ENCODE measurements at regions not wholly inside any gene's neighbourhood (a gene's known extent, or its start where the extent isn't known, plus 50 kb on each side); places are given as distances from the start of the nearest gene placed in this dataset.

DNA sequence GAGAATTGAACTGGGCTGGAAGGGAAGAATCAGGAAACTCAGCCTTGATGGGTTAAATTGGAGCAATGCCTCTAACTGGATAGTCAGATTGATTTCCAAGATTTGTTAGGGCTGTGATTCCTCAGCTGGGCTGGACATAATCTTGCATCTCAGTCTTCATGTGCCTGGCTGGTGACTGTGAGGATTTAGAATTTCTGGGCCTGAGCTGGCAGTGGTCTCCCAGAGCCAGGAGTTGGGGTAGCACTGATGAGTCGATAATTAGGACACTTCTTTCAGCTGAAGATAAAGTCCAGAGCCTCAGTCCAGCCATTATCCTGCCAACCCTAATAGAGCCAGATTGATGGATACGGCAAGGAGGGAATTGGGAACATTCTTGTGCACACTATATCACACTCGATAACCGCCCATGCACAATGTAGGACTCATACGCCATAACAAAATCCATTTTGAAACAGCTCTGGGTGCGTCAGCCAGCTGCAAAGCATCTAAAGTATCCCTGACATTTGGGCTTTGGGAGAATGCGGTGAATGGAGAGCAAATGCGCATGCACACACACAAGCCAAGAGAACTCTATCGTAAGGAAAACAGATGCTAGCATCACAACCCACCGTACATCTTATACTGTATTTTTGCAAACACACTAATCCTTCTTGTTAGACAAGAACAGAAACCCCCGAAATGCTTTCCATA is 405.1 kb upstream of the KLF4 start:
- H3K4me3 Mint-ChIP-seq = no peak overlapping the region
- peaks cover 4 to 21% (median 13%) of the 10 kb centered on the region in 3 donors for H3K9me3 Mint-ChIP-seq
- ATAC-seq (replicated peaks in 1 of 4) (no peak), DNase-seq (no peak)
- no peaks in the 10 kb centered on the region for H3K36me3 Mint-ChIP-seq
- no peaks in the 10 kb centered on the region for H3K9me3 ChIP-seq
- H3K4me3 ChIP-seq (ENCODE audit: control insufficient read depth in 1 of 2, extremely low read depth in 1 of 2, low read length in 1 of 2) = no peak overlapping the region
- POLR2A ChIA-PET = no interaction called here
- H3K27ac Mint-ChIP-seq = no peak overlapping the region
- 91% methylated on average over 8 of the region's 11 CpGs for WGBS (ENCODE audit: insufficient coverage)
- no peaks in the 10 kb centered on the region for H3K27me3 ChIP-seq (replicated peaks in 1 of 2; ENCODE audit: control insufficient read depth in 2 of 2, extremely low read depth in 1 of 2, insufficient read depth in 2 of 2, low read length in 1 of 2)
- H3K36me3 ChIP-seq (ENCODE audit: control insufficient read depth in 2 of 2, extremely low read depth in 1 of 2, insufficient read depth in 1 of 2, low read length in 1 of 2) = no peaks in the 10 kb centered on the region
- no peaks in the 10 kb centered on the region for H3K4me1 ChIP-seq (ENCODE audit: control insufficient read depth in 1 of 2, extremely low read depth in 1 of 2, insufficient read depth in 2 of 2, low read length in 2 of 2)
- H3K27ac ChIP-seq (ENCODE audit: low read length) = no peak overlapping the region
- CTCF ChIA-PET = no interaction called here
- no peaks in the 10 kb centered on the region for H3K4me1 Mint-ChIP-seq
- H3K27me3 Mint-ChIP-seq = peaks cover 0 to under 1% of the 10 kb centered on the region in 2 donors

DNA sequence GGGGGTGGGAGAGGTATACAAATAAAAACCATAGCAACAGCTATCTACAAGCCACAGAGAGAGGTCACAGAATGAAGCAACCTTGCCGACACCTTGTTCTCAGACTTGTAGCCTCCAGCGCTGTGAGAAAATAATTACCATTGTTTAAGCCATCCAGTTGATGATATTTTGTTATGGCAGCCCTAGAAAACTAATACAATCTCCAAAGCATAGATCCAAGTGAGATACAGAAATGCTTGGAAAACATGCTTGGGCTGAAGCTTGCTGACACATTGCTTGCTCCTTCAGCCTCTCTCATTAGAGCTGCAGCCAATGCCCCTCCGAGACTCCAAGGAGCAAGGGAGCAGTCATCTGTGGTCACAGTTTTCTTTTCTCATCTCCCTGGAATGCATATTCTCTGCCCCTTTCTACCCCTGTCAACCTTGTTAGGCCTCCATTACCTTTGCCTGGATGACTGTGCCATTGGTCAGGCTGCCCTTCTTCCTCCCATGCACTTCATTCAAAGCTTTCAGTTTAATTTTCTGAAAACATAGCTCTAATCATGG is 401.4 kb upstream of the KLF4 start:
- no peak for DNase-seq
- Mint-ChIP-seq H3K36me3 (no peaks in the 10 kb centered on the region), H3K27ac (no peak overlapping the region), H3K9me3 (peaks cover 4 to 20% (median 13%) of the 10 kb centered on the region in 3 donors), H3K27me3 (no peaks in the 10 kb centered on the region), H3K4me1 (no peaks in the 10 kb centered on the region), H3K4me3 (no peak overlapping the region)
- Histone ChIP-seq H3K27me3 (replicated peaks in 1 of 2; ENCODE audit: control insufficient read depth in 2 of 2, extremely low read depth in 1 of 2, insufficient read depth in 2 of 2, low read length in 1 of 2) (no peaks in the 10 kb centered on the region), H3K36me3 (ENCODE audit: control insufficient read depth in 2 of 2, extremely low read depth in 1 of 2, insufficient read depth in 1 of 2, low read length in 1 of 2) (no peaks in the 10 kb centered on the region), H3K4me3 (ENCODE audit: control insufficient read depth in 1 of 2, extremely low read depth in 1 of 2, low read length in 1 of 2) (no peak overlapping the region), H3K9me3 (no peaks in the 10 kb centered on the region), H3K27ac (ENCODE audit: low read length) (no peak overlapping the region), H3K4me1 (ENCODE audit: control insufficient read depth in 1 of 2, extremely low read depth in 1 of 2, insufficient read depth in 2 of 2, low read length in 2 of 2) (no peaks in the 10 kb centered on the region)
- ChIA-PET CTCF (interaction anchor here in 1 of 2 donors (0.7 kb wide), 1 partner anchor 62 kb away, joined by 3 read pairs; no protein-coding TSS in a partner anchor), POLR2A (no interaction called here)
- ATAC-seq (replicated peaks in 1 of 4) = no peak
- WGBS (ENCODE audit: insufficient coverage) = 100% methylated on average over 2 of the region's 3 CpGs

DNA sequence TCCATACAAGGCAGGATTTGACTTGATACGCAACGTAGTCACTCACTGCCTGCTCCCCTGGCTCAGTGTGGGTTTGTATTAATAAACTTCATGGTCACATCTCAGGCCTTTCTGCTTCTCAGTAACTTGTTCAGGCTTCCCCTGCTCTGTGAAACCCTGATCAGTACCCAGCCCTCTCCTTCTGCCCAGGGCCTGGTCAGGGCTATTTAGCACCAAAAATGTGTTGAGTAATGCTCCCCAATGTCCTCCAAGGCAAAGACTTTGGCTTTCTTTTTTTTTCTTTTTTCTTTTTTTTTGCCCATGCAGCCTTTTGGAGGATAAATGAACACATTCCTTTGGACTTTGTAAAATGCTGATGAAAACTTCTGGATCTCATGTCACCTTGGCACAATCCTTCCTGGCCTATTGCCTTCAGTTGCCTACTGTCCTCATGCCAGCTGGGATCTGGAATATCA is 399.2 kb upstream of the KLF4 start:
- Histone ChIP-seq H3K36me3 (ENCODE audit: control insufficient read depth in 2 of 2, extremely low read depth in 1 of 2, insufficient read depth in 1 of 2, low read length in 1 of 2) (no peaks in the 10 kb centered on the region), H3K4me1 (ENCODE audit: control insufficient read depth in 1 of 2, extremely low read depth in 1 of 2, insufficient read depth in 2 of 2, low read length in 2 of 2) (no peaks in the 10 kb centered on the region), H3K27ac (ENCODE audit: low read length) (no peak overlapping the region), H3K9me3 (no peaks in the 10 kb centered on the region), H3K4me3 (ENCODE audit: control insufficient read depth in 1 of 2, extremely low read depth in 1 of 2, low read length in 1 of 2) (no peak overlapping the region), H3K27me3 (replicated peaks in 1 of 2; ENCODE audit: control insufficient read depth in 2 of 2, extremely low read depth in 1 of 2, insufficient read depth in 2 of 2, low read length in 1 of 2) (no peaks in the 10 kb centered on the region)
- Mint-ChIP-seq H3K27me3 (no peaks in the 10 kb centered on the region), H3K4me3 (no peak overlapping the region), H3K27ac (no peak overlapping the region), H3K4me1 (no peaks in the 10 kb centered on the region), H3K36me3 (no peaks in the 10 kb centered on the region), H3K9me3 (peaks cover 4 to 15% (median 13%) of the 10 kb centered on the region in 3 donors)
- WGBS (ENCODE audit: insufficient coverage) = no CpG with 5 or more reads among the region's 2 CpGs
- ChIA-PET POLR2A (no interaction called here), CTCF (no interaction called here)
- ATAC-seq (replicated peaks in 1 of 4) (no peak), DNase-seq (no peak)

DNA sequence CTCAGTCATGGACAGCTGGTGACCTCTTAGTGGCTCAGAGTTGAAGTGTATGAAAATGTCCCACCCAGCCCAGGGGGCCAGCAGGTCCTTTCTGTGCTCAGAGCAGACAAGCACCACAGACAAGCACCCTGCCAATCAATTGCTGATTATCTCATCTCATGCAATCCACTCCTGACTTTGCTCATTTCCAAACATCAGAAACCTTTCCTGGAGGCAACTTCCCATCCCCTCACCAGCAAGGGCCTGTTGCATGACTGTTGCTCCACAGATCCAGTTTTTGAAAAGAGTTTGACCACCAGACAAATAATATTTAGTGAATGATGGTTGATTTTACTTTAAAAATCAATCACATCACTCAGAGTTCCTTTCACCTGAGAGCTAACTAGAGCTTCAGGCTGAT is 397.3 kb upstream of the KLF4 start:
- no peak overlapping the region for H3K27ac Mint-ChIP-seq
- no peaks in the 10 kb centered on the region for H3K36me3 ChIP-seq (ENCODE audit: control insufficient read depth in 2 of 2, extremely low read depth in 1 of 2, insufficient read depth in 1 of 2, low read length in 1 of 2)
- H3K4me3 ChIP-seq (ENCODE audit: control insufficient read depth in 1 of 2, extremely low read depth in 1 of 2, low read length in 1 of 2) = no peak overlapping the region
- no peaks in the 10 kb centered on the region for H3K27me3 Mint-ChIP-seq
- no peak overlapping the region for H3K27ac ChIP-seq (ENCODE audit: low read length)
- H3K36me3 Mint-ChIP-seq = no peaks in the 10 kb centered on the region
- DNase-seq (no peak), ATAC-seq (replicated peaks in 1 of 4) (no peak)
- no peak overlapping the region for H3K4me3 Mint-ChIP-seq
- H3K9me3 Mint-ChIP-seq = peaks cover 4 to 11% (median 11%) of the 10 kb centered on the region in 3 donors
- CTCF ChIA-PET = no interaction called here
- H3K4me1 ChIP-seq (ENCODE audit: control insufficient read depth in 1 of 2, extremely low read depth in 1 of 2, insufficient read depth in 2 of 2, low read length in 2 of 2) = no peaks in the 10 kb centered on the region
- peaks cover 0 to 2% (median 0%) of the 10 kb centered on the region in 3 donors for H3K4me1 Mint-ChIP-seq
- POLR2A ChIA-PET = no interaction called here
- no peaks in the 10 kb centered on the region for H3K27me3 ChIP-seq (replicated peaks in 1 of 2; ENCODE audit: control insufficient read depth in 2 of 2, extremely low read depth in 1 of 2, insufficient read depth in 2 of 2, low read length in 1 of 2)
- no peaks in the 10 kb centered on the region for H3K9me3 ChIP-seq

DNA sequence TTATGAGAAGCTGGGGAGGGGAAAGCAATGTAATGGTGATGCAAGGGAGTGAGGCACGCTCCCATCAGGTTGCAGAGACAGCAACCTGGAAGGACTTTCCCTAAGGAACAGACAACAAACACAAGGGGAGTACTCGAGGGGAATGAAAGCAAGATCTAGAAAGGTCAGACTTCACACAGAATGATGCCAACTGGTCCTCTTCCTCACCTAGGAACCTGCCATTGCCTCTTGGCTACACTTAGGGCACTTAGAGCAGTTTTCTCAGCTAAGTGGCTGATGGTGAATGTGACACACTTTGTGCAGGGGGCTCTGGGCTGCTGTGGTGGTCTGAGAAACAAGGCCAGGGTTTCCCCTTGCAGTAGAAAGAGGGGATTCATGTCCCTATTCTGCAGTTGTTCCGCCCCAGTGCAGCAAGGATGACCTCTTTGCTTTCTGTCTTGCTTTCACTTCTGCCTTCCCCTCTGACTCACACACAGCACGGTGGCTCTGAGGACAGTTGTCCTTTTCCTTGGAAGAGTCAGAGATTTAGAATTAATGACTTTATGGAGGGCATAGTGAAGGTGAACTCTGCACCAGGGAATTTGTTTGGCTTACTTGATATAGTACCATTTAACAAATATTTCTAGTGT is 394.0 kb upstream of the KLF4 start:
- POLR2A ChIA-PET = no interaction called here

DNA sequence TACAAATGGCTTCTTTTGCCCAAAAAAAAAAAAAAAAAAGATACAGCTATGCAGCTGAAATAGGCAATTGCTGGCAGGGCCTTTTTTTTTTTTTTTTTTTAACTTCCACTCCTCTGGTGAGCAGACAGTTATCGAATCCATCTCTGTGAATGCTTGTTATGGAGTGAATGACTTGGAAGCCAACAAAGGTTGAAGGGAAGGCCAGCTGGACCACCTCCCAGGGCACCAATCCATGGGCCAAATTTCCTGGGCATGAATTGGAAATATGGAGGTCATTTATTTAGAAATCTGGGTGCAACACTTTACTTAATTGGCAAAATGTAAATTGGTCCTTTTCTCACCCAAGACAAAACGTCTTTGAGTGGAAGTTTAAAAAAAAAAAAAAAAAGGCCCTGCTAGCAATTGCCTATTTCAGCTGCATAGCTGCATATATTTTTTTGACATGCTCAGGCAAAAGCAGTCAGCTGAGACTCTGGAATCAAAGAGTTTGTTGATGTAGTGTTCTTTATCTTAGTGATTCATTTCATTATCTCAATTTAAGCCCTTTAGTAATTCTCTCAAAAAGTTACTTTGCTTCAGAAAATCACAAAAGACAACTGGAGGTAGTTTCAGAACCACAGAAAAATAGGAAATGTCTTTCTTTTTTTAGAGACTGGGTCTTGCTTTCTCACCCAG is 392.2 kb upstream of the KLF4 start:
- ATAC-seq (replicated peaks in 1 of 4) (no peak), DNase-seq (no peak)
- POLR2A ChIA-PET = no interaction called here
- H3K4me1 Mint-ChIP-seq = peaks cover 0 to 2% (median 0%) of the 10 kb centered on the region in 3 donors
- Histone ChIP-seq H3K9me3 (no peaks in the 10 kb centered on the region), H3K27me3 (replicated peaks in 1 of 2; ENCODE audit: control insufficient read depth in 2 of 2, extremely low read depth in 1 of 2, insufficient read depth in 2 of 2, low read length in 1 of 2) (no peaks in the 10 kb centered on the region), H3K4me1 (ENCODE audit: control insufficient read depth in 1 of 2, extremely low read depth in 1 of 2, insufficient read depth in 2 of 2, low read length in 2 of 2) (no peaks in the 10 kb centered on the region), H3K36me3 (ENCODE audit: control insufficient read depth in 2 of 2, extremely low read depth in 1 of 2, insufficient read depth in 1 of 2, low read length in 1 of 2) (no peaks in the 10 kb centered on the region), H3K27ac (ENCODE audit: low read length) (no peak overlapping the region), H3K4me3 (ENCODE audit: control insufficient read depth in 1 of 2, extremely low read depth in 1 of 2, low read length in 1 of 2) (no peak overlapping the region)
- H3K27ac Mint-ChIP-seq = no peak overlapping the region
- no peaks in the 10 kb centered on the region for H3K36me3 Mint-ChIP-seq
- H3K9me3 Mint-ChIP-seq = peaks cover 3 to 5% (median 5%) of the 10 kb centered on the region in 3 donors
- H3K4me3 Mint-ChIP-seq = no peak overlapping the region
- CTCF ChIA-PET = no interaction called here
- H3K27me3 Mint-ChIP-seq = no peaks in the 10 kb centered on the region
- no CpG with 5 or more reads among the region's 2 CpGs for WGBS (ENCODE audit: insufficient coverage)

More for the DNA sequence above, 394.0 kb upstream of the KLF4 start:
- ATAC-seq (replicated peaks in 1 of 4) (no peak), DNase-seq (peak in 1 of 35 experiments; percentile 3)
- Histone ChIP-seq H3K4me1 (ENCODE audit: control insufficient read depth in 1 of 2, extremely low read depth in 1 of 2, insufficient read depth in 2 of 2, low read length in 2 of 2) (no peaks in the 10 kb centered on the region), H3K36me3 (ENCODE audit: control insufficient read depth in 2 of 2, extremely low read depth in 1 of 2, insufficient read depth in 1 of 2, low read length in 1 of 2) (no peaks in the 10 kb centered on the region), H3K27ac (ENCODE audit: low read length) (no peak overlapping the region), H3K9me3 (no peaks in the 10 kb centered on the region), H3K27me3 (replicated peaks in 1 of 2; ENCODE audit: control insufficient read depth in 2 of 2, extremely low read depth in 1 of 2, insufficient read depth in 2 of 2, low read length in 1 of 2) (no peaks in the 10 kb centered on the region), H3K4me3 (ENCODE audit: control insufficient read depth in 1 of 2, extremely low read depth in 1 of 2, low read length in 1 of 2) (no peak overlapping the region)
- Mint-ChIP-seq H3K27me3 (no peaks in the 10 kb centered on the region), H3K4me3 (no peak overlapping the region), H3K36me3 (no peaks in the 10 kb centered on the region), H3K9me3 (peaks cover 0 to 8% (median 3%) of the 10 kb centered on the region in 3 donors), H3K27ac (no peak overlapping the region), H3K4me1 (peaks cover 0 to 2% (median 0%) of the 10 kb centered on the region in 3 donors)
- CTCF ChIA-PET = no interaction called here
- WGBS (ENCODE audit: insufficient coverage) = no CpG with 5 or more reads among the region's 4 CpGs
